Endothelial cell of umbilical vein (primary cell): ENCODE measurements at regions not wholly inside any gene's neighbourhood (a gene's known extent, or its start where the extent isn't known, plus 50 kb on each side); places are given as distances from the start of the nearest gene placed in this dataset.

Experiments used
- BruUV-seq: library from RNA; stranded (reverse); fragments of 400-500 nt; replicated peaks from 2 replicates; lab custom pipeline; 2021; lab: Mats Ljungman, UMichigan
- CTCF ChIA-PET: fragments of 300-600, 350-600 bp; sonication (Branson Sonifier 250); formaldehyde crosslinking; loops from one replicate; lab custom pipeline; 2021; ENCODE audit warnings: antibody characterized with exemption, inconsistent platforms; lab: Charles Lee
- POLR2A ChIA-PET: fragments of 300-600, 350-600 bp; sonication (Branson Sonifier 250); formaldehyde crosslinking; loops from one replicate; lab custom pipeline; 2021; ENCODE audit warnings: antibody characterized with exemption, inconsistent platforms; lab: Charles Lee
- DNase-seq: peaks from one replicate; pipeline ENCODE4 v3.0.0-alpha.2; 2011; ENCODE audit warnings: low read depth, low spot score
- FAIRE-seq: peaks from 2 replicates; lab custom pipeline; 2011; peaks lifted over from hg19 to GRCh38; lab: Jason Lieb, UNC
- H2AFZ ChIP-seq: 2 replicates; pipeline ENCODE4 v1.6.0; 2012; ENCODE audit warnings: low read depth, low read length, control low read depth, inconsistent platforms
- H3K27ac ChIP-seq: 2 replicates; pipeline ENCODE4 v1.5.1; 2011; ENCODE audit warnings: low read depth, mild to moderate bottlenecking, control low read depth, low read length, moderate library complexity; ENCODE audit not compliant: insufficient read depth
- H3K27me3 ChIP-seq, 2 experiments: 2 replicates each; pipeline versions ENCODE4 v1.6.0 to v1.6.1; 2011; ENCODE audit warnings: low read length in 2 of 2, mixed read lengths in 1 of 2; ENCODE audit not compliant: control insufficient read depth in 2 of 2, insufficient read depth in 2 of 2
- H3K36me3 ChIP-seq, 2 experiments: 2 replicates in 1 of 2; 3 replicates in 1 of 2; pipeline ENCODE4 v1.5.1; 2011; ENCODE audit warnings: low read length in 2 of 2, mild to moderate bottlenecking in 1 of 2, moderate library complexity in 1 of 2; ENCODE audit not compliant: control insufficient read depth in 2 of 2, insufficient read depth in 2 of 2; ENCODE audit errors: extremely low read depth in 1 of 2
- H3K4me1 ChIP-seq: 3 replicates; pipeline ENCODE4 v1.5.1; 2011; ENCODE audit warnings: mild to moderate bottlenecking, low read length; ENCODE audit not compliant: control insufficient read depth, insufficient read depth; ENCODE audit errors: extremely low read depth
- H3K4me2 ChIP-seq: 2 replicates; pipeline ENCODE4 v1.6.1; 2011; ENCODE audit warnings: low read length, control low read depth, mixed read lengths; ENCODE audit not compliant: insufficient read depth
- H3K4me3 ChIP-seq, 3 experiments: fragments of 200-600 bp in 1 of 3; sonication (generic), shearing (Covaris generic) in 1 of 3; replicated peaks in 1 of 3; 2 replicates each; pipeline ENCODE4 v1.5.1; 2011 to 2016; ENCODE audit warnings: control low read depth in 3 of 3, low read length in 3 of 3, mild to moderate bottlenecking in 2 of 3, inconsistent platforms in 1 of 3, low read depth in 1 of 3, moderate library complexity in 1 of 3; ENCODE audit not compliant: insufficient read depth in 1 of 3
- H3K79me2 ChIP-seq: 2 replicates; pipeline ENCODE4 v1.6.0; 2012; ENCODE audit warnings: low read length, inconsistent platforms; ENCODE audit not compliant: control insufficient read depth, insufficient read depth
- H3K9ac ChIP-seq: replicated peaks from 2 replicates; pipeline ENCODE3; 2011; ENCODE audit warnings: low read length, control low read depth; ENCODE audit not compliant: insufficient read depth; ENCODE audit errors: extremely low read depth
- H3K9me1 ChIP-seq: replicated peaks from 3 replicates; pipeline ENCODE4 v1.6.0; 2011; ENCODE audit warnings: mild to moderate bottlenecking, low read length; ENCODE audit not compliant: control insufficient read depth, insufficient read depth; ENCODE audit errors: extremely low read depth
- H3K9me3 ChIP-seq: replicated peaks from 2 replicates; pipeline ENCODE4 v1.5.1; 2012; ENCODE audit warnings: low read length, inconsistent platforms; ENCODE audit not compliant: control insufficient read depth, insufficient read depth
- H4K20me1 ChIP-seq: replicated peaks from 2 replicates; pipeline ENCODE3; 2011; ENCODE audit warnings: mild to moderate bottlenecking, low read length; ENCODE audit not compliant: control insufficient read depth, insufficient read depth; ENCODE audit errors: extremely low read depth
- CTCF ChIP-seq, 2 donors: IDR thresholded peaks; 1 replicate in 1 of 2; 2 replicates in 1 of 2; pipeline ENCODE4 v1.5.1; 2011; ENCODE audit warnings: low read length in 2 of 2, mild to moderate bottlenecking in 2 of 2, moderate library complexity in 2 of 2, control low read depth in 1 of 2, inconsistent platforms in 1 of 2, low read depth in 1 of 2; ENCODE audit not compliant: insufficient read depth in 1 of 2; ENCODE audit errors: extremely low read depth in 1 of 2
- EZH2 ChIP-seq: IDR thresholded peaks from 2 replicates; pipeline ENCODE4 v1.6.1; 2012; ENCODE audit warnings: borderline replicate concordance, low read depth, mild to moderate bottlenecking, moderate library complexity, low read length, inconsistent platforms; ENCODE audit not compliant: severe bottlenecking
- GATA2 ChIP-seq: IDR thresholded peaks from 2 replicates; pipeline ENCODE4 v1.7.0; 2011; ENCODE audit warnings: low read depth, mild to moderate bottlenecking, moderate library complexity, mixed read lengths, low read length; ENCODE audit not compliant: insufficient read length, insufficient read depth
- JUN ChIP-seq: IDR thresholded peaks from 2 replicates; pipeline ENCODE4 v1.6.1; 2011; ENCODE audit warnings: borderline replicate concordance, low read depth; ENCODE audit not compliant: insufficient read length, insufficient read depth
- MYC ChIP-seq: IDR thresholded peaks from one replicate; pipeline ENCODE4 v1.6.1; 2011; ENCODE audit warnings: mild to moderate bottlenecking, low read depth, low read length
- POLR2AphosphoS5 ChIP-seq: IDR thresholded peaks from 2 replicates; pipeline ENCODE4 v1.6.1; 2012; ENCODE audit warnings: low read depth, mild to moderate bottlenecking, control low read depth, low read length, moderate library complexity; ENCODE audit not compliant: insufficient read depth
- dilution Hi-C: fragments of 300-500 bp; cut with MboI; formaldehyde crosslinking; loops from one replicate; pipeline ENCODE4 v1.15.0; 2019; ENCODE audit warnings: low sequenced_read_pairs; ENCODE audit not compliant: extremely low pct_ligation_motif_present
- intact Hi-C: fragments of 100-400 bp; cut with micrococcal nuclease; formaldehyde crosslinking; loops from one replicate; pipeline ENCODE4 v1.10.0; 2022

DNA sequence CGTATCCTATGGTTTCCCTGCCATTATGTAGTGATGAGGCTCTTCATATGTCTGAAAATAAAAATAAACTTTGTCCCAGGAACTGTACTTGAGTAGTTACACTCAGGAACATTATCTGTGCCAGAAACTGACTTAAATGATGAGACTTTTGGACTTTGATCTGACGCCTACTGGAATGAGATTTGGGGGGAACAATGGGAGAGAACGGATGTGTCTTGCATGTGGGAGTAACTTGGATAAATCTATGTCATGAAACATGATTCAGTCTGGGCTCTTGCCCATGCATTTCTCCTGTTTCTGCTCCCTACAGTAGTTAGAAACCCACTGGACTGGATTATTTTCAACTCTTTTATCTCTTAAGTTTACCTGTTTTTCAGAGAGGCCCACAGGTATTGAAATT, 2351.4 kb downstream of the PCDH7 start:
- Histone ChIP-seq H3K9me1 (no peaks in the 10 kb centered on the region), H4K20me1 (no peaks in the 10 kb centered on the region), H3K4me2 (no peak overlapping the region), H3K27ac (no peak overlapping the region), H3K79me2 (no peaks in the 10 kb centered on the region), H3K9me3 (no peaks in the 10 kb centered on the region), H3K4me1 (no peaks in the 10 kb centered on the region), H3K27me3 (no peaks in the 10 kb centered on the region), H2AFZ (no peak overlapping the region), H3K36me3 (no peaks in the 10 kb centered on the region), H3K4me3 (no peak overlapping the region), H3K9ac (no peak overlapping the region)
- FAIRE-seq (no peak), DNase-seq (no peak)
- dilution Hi-C loops (no loop called here), intact Hi-C loops (no loop called here)
- ChIA-PET POLR2A (no interaction called here), CTCF (no interaction called here)
- BruUV-seq, result no TSS peak
- TF ChIP-seq GATA2, result no peak
- no peak for TF ChIP-seq JUN
- no peak for TF ChIP-seq POLR2AphosphoS5
- no peak for TF ChIP-seq CTCF (IDR thresholded peaks at IDR 0.05; ENCODE audit: extremely low read depth in 1 of 2, insufficient read depth in 1 of 2, low read depth in 1 of 2, low read length in 2 of 2)
- no peak for TF ChIP-seq EZH2
- no peak for TF ChIP-seq MYC
